Erythroblast (primary cell): ENCODE measurements at regions not wholly inside any gene's neighbourhood (a gene's known extent, or its start where the extent isn't known, plus 50 kb on each side); places are given as distances from the start of the nearest gene placed in this dataset.

ENCODE experiments used
- GATA1 ChIP-seq: IDR thresholded peaks from 2 replicates; pipeline ENCODE4 v1.6.1; 2011; ENCODE audit warnings: low read depth, mild to moderate bottlenecking, control low read depth, low read length, moderate library complexity
- POLR2A ChIP-seq: IDR thresholded peaks from 2 replicates; pipeline ENCODE4 v1.6.1; 2011; ENCODE audit warnings: mild to moderate bottlenecking, low read length

- no peak for TF ChIP-seq GATA1
- TF ChIP-seq POLR2A = no peak
Measured at GRCh38 chr2:8115966-8116365, 565.9 kb upstream of the ID2 start.
